EL (cell line): ENCODE measurements at regions not wholly inside any gene's neighbourhood (a gene's known extent, or its start where the extent isn't known, plus 50 kb on each side); places are given as distances from the start of the nearest gene placed in this dataset.
A peak's percentile ranks its signal among the peaks of the same experiment; 100 is the strongest.
"Not testable (repeated sequence)": the region's sequence is repeated elsewhere in the genome, so short reads cannot be mapped to it uniquely, and the experiment has no call there.

Experiments used
- DNase-seq: peaks from one replicate; pipeline ENCODE4 v3.0.0-alpha.2; 2016

DNA sequence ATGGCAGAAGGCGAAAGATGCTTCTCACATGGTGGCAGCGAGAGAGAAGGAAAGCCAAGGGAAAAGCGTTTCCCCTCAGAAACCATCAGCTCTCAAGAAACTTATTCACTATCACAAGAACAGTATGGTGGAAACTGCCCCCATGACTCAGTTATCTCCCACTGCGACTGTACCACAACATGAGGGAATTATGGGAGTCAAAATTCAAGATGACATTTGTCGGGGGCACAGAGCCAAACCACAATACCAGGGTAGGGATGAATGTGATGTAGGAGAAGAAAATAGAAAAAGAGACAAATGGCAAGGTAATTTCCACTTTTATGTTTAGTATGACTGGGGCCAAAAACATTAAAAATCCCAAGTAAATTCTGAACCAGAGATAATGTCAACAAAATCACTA lies 216.8 kb downstream of the TRIM36 start:
- DNase-seq: no peak

DNA sequence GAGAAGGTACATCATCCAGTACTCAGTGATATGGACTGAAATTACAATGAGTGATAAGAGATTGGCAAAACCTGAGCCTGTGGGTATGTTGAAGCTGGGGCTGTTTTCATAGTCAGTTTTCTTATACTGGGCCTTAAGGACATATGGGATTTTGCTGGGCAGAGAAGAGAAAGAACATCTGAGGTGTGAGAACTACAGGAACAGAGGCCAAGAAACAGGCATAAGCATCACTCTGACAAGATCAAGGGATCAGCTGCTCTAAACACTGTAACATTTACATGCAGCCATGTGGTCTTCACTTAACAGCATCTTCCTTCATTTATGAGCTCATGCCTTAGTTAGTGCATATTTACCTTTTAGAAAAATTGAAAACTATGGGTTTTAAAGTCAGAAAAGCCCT lies 220.0 kb downstream of the TRIM36 start:
- no peak for DNase-seq

DNA sequence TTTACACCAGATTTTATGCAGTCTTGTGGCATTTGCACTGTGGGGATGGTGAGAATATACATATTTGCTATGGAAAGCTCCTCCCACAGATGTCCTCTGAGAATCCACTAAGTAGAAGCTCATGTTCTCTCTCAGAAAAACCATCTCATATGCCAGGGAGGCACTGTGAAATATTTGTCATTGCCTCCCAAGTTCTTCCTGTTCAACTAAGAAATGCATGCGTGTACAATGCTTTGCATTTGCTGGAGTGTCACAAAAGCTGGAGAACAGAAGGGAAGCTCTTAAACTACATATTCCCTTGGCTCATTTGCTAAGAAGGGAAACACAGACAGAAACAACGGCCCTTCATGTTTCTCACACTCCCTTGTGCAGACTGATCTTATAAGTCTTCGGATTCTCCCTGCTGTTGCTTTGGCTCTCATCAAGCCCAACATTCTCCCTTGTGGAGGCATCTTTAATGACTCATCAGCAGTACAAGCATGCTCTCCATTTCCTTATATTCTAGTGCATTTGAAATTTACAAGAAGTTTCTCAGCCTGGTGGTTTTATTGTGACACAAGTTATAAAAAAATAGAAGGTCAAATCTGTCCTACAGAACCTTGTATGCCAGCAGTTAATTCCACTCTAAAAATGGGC lies 220.6 kb downstream of the TRIM36 start:
- peak; percentile 1 for DNase-seq

DNA sequence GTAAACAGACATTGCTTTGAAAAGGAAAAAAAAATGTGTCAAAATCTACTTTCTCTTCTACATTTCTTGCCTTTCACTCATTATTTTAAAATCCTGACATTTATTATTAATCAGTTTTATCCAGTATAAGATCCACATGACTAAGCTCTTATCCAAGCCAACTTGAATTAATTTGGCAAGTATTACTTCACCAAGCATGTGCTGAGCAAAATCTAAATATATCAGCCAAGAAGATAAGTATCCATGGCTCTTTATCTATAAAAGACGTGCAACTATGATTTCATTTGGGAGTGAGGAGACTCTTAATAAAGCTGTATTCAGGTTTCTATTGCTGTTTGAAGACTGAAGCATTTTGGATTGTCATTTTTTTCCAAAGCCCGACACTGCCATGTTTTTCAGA lies 221.3 kb downstream of the TRIM36 start:
- DNase-seq: no peak

GRCh38 chr5:114940709-114941108 lies 229.0 kb downstream of the TRIM36 start:
- DNase-seq: no peak

DNA sequence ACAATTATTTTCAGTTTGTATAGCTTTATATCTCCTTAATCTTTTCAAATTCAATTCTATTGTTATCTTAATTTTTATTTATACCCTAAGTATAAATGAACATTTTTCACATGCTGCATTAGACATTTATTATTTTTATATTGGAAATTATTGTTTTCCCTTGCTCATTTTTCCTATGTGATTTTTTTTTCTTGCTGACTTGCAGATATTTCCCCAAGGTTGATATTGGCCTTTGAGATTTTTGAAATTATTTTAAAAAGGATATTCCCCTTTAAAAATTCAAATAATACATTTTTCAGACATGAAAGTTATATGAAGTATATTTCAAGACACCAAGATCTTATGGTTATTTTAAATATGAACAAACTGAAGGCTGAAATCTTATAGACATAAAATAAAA lies 234.2 kb downstream of the TRIM36 start:
- DNase-seq: no peak

GRCh38 chr5:114928644-114929462 lies 240.9 kb downstream of the TRIM36 start:
- no peak for DNase-seq

DNA sequence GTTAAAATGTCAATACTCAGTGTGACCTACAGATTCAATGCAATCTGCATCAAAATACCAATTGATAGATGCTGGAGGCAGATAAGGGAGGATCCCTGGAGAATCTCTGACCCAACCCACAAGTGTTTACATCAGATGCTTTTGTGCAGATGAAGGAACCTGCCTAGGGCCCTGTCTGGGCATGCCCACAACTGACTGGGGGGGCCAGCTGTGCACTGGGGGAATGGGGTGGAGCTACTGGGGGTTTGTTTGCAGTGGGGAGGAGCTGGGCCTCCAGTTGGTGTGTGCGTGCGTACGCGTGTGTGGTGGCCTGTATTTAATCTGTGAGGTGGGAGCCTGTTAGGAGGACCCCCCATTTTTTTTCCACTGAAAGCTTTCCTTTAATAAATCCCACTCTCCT lies 244.9 kb downstream of the TRIM36 start:
- DNase-seq: no peak

DNA sequence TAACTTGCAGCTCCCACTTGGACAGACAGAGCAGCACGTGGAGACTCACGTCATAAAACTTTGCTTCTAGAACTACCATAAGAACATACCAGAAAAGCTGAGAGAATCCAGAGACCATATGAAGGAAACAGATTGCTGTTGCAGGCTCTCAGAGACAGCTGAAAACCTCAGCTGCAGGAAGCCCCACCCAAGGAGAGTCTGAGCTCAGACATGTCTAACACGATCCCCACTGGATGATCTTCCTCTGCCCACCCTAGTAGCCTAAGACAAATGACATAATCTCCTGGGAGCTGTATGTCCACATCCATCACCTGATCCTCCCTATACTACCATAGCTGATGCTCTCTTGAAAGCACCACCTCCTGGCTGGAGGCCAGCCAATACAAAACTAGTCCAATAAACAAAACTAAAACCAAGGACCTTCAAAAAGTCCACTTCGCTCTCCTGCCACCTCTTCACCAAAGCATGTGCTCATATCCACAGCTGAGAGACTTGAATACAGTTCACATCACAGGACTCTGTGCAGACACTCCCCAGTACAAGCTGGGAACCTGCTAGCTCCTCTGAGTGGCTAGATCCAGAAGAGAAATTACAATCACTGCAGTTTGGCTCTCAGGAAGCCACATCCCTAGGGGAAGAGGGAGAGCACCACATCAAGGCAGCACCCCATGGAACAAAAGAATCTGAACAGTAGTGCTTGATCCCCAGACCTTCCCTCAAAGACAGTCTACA lies 257.4 kb downstream of the TRIM36 start:
- no peak for DNase-seq

GRCh38 chr5:114910727-114911126 lies 259.0 kb downstream of the TRIM36 start:
- DNase-seq: no peak

DNA sequence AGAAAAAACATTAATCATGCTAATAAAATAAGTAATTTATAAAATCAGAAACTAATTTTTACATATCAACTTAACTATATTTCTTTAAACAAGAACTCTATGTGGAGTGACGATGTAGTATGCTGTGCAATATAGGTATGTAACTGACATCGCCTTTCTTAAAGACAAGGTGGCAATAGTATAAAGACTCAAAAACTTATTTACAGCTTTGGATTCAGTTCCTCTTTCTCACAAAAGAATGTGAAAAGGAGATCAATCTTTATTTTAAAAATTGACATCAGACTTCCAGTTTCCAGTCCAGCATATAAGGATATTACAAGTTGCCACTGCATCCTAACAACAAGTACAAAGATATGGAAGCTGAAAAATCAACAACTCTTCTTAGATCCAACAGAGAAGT lies 260.3 kb downstream of the TRIM36 start:
- no peak for DNase-seq

GRCh38 chr5:114903767-114904166 lies 265.9 kb downstream of the TRIM36 start:
- no peak for DNase-seq

- DNase-seq: no peak
Observed at GRCh38 chr5:114898602-114899001, 271.1 kb downstream of the TRIM36 start.

- no peak for DNase-seq
Observed at GRCh38 chr5:114883675-114884074, 286.0 kb downstream of the TRIM36 start.

GRCh38 chr5:114859438-114859735 lies 310.3 kb downstream of the TRIM36 start:
- DNase-seq: no peak

GRCh38 chr5:114858665-114859437 lies 310.9 kb downstream of the TRIM36 start:
- DNase-seq: no peak

DNA sequence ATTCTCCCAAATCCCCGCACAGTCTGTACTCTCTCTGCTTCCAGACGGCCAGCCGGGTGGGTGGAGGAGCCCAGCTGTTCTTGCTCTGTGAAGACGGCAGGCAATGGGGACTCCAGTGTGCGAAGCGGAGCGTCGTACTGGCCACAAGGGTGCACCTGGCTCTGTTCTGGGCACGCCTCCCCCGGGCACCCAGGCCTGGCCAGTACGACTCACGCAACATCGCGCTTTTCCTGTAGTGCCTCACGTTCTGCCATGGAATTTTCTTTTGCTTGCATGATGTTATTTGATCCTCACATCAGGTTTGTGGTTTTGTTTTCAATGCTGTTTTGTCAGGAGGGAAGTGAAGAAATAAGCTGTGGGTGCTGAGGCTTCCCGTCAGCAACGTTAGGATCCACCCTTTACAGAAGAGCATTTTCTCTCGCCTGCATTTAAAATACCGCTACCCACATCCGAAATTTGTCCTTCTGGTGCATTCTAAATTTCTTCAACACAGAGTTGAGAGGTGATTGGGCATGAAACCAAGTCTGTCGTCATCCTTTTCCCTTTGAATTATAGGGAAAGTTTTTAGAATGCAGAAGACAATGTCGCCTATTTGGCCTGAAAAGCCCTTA lies 311.7 kb downstream of the TRIM36 start:
- DNase-seq: no peak

GRCh38 chr5:114844711-114845110 lies 325.0 kb downstream of the TRIM36 start:
- DNase-seq: not testable (repeated sequence)

DNA sequence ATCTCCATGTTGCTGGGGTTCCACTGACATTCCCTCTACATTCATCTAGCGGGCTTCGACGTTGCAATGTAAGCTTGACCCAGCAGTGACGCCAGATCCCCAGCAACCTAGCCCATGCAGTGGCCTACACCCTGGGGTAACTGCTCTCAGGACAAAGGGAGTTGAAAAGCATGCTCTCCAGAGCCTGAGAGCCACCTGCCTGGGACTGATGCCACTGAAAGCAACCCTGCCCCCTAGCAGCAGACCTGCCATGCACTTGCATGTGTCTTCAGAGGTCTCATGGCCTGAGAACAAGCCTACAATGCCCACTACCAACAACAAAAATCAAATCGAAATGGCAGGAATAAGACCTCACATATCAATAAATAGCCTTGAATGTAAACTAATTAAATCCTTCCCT lies 330.3 kb downstream of the TRIM36 start:
- DNase-seq: no peak

- DNase-seq: no peak
Observed at GRCh38 chr5:114838937-114839336, 330.8 kb downstream of the TRIM36 start.

GRCh38 chr5:114830114-114830513 lies 339.6 kb downstream of the TRIM36 start:
- no peak for DNase-seq

DNA sequence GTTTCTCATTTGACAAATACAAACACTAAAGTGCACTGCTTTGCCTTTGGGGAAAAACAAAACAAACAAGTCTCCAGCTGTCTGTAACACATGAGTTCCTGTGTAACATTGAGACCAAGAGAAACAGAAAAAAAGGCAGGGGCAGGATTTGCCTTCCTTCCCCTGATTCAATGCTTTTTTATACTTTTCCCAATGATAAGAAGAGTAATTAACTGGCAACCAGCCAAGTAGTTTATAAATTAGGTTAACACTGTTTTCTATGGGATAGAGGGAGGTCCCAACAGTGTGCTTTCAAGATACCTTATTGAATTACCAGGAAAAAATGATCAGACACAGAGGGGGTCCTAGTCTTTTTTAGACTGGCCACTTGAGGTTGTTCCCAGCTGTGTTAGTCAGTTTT lies 346.8 kb downstream of the TRIM36 start:
- DNase-seq: no peak

GRCh38 chr5:114822436-114822835 lies 347.3 kb downstream of the TRIM36 start:
- DNase-seq: no peak
